ENCODE measurements at regions not wholly inside any gene's neighbourhood (a gene's known extent, or its start where the extent isn't known, plus 50 kb on each side); places are given as distances from the start of the nearest gene placed in this dataset.

DNA sequence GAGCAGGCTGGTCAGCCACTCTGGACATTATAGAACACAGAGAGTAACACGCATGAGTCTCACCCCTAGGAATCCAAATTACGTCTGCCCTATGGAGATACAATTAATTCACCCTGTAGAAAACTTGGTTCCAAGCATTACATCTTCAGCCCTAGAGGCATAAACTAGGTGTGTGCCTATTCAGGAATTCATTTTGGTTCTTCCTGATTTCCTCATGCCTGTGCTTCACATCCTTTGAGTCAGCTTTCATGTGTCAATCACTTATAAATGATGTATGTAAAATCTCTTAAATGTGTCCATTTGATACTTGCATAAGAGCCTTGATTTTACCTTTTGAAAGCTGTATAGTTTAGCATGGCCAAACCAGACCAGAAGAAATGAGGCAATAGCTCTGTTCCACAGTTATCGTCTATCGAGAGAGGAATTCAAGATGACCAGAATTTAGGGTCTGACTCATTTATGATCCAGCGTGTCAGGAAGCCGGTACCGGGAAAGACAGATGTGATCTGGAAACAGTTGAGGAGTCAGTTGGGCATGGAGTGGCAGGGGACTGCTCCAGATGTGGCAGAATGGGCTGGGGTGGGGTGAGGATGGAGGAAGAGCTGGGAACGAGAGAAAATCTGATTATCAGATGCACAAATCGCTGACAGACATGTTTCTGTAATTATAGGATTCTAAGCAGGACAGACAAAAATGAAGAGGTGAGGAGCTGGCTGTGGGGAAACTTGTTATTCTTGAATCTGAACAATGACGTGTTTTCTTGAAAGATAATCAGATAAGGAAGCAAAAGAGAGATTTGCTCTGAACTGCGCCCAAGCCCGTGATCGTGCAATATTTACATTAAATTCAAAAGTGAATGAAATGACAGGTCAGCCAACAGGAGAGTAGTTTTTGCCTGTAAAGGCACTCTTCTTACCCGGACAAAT, 76.7 kb downstream of the C16orf95 start:
- DNase-seq (ENCODE audit: extremely low read depth, low read depth) = no peak

DNA sequence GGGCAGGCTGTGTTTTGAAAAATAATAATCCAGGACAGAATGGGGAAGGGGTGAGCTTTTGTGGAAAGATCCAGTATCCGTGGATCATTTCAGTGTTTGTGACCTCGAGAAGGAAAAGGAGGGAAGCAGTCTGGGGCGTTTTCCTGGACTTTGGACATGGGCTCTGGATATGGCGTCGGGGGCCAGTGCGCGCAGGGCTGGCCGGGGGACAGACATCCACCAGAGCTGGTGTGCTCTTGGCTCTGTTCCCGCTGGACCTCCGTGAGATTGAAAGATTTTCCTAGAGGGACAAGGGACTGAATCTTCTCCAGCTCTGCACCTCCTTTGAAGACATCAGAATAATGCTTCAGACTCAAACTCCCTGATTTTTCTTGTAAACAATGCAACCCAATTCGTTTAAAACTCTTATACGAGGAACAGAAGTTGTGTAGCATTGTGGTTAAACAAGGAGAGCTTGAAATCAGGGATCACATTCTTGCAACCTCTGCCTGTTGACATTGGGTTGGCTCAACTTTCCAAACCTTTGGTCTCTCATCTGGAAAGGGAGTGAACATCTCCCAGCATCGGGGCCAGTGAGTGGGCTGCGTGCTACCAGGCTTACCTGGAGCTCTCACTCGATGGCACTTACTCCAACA, 75.9 kb downstream of the C16orf95 start:
- no peak for DNase-seq (ENCODE audit: extremely low read depth, low read depth)

DNA sequence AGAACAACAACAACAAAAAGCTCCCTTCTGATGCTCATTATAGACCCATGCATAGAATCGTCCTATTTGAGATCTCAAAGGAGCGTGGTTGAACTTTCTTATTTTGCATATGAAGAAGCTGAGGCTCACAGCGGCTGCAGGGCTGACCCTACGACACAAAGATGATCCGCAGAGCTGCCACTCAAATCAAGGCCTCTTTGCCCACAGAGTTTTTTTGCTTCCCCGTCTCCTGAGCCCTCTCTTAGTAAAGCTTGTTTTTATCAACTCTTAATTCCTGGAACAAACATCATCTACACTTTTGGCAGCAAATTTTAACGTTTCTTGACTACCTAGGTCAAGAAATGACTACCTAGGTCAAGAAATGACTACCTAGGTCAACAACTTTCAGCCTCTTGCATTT, 73.7 kb downstream of the C16orf95 start:
- DNase-seq (ENCODE audit: extremely low read depth, low read depth) = no peak

DNA sequence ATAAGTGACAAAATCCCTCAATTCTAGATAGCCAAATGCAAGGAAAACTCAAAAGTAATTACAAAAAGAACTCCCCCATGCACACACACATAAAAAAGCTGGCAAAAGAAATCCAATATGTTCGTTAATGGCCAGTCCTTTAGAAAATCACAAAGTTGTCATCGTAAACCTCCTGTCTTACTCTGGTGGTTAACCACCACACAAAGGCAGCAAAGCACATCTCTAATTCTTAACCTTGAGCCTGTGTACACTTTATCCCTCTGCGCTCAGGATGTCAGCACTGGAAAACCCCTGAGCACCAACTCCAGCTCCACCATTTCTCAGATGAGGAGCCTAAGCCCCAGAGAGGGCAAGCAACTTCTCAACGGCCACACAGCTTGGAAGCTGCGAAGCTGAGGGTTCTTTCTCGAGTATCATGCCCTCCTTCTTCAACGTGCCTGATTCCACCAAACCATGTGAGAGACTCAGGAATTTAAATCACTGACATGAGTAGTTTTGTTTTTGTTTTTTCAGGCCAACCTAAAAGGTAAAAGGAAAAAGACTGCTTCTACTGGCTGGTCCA, 72.5 kb downstream of the C16orf95 start:
- no peak for DNase-seq (ENCODE audit: extremely low read depth, low read depth)

DNA sequence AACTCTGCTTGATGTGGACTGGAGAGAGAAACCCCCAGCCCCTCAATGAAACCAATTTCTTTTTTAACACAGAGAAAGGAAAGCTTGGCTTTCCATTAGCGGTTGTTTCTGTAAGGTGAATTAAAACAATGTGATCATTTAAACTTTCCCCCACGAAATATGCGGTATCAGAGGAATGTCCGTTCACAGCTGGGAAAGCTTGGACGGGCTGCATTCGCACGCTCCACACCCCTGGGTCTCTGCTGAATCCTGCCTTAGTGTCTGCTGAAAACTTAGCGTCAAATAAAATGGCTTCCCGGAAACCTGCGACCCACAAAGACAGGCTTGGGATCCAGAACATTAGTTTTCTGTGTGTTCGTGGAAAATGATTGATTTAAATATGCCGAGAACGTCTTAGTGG, 71.7 kb downstream of the C16orf95 start:
- no peak for DNase-seq (ENCODE audit: extremely low read depth, low read depth)

DNA sequence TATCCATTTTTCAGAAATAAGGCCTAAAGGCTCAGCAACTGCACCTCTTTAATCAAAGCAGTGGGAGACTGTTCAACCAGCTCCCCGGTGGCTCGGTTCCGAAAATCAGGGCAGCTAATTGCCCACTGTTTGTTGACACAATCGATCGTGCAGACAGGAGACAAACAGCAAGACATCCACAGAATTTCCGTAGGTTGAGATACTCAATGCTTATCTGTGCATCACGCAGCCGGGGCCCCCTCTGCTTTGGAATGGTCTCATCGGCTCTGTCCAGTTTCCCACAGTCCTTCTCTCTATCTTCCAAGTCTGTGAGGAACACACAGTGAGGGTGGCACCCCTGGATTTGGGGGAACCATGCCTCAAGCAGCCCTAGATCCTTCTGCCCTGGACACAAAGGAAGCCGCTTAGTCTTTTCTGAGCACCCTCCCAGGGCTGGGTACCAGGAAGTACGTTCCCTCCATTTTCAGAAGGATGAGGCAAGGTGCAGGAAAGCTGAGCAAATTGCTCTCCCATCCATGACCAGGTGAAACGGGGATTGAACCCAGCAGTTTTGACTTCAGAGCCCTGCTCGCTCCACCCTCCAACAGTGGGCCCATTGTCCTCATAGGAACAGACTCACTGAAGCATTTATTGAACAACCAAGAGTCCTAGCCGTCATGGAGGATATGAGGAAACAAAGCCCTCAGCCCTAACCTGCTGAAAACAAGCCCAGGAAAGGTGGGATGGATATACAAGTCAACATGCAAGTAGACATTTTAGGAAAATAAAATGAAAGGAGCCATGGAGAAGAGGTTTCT, 70.7 kb downstream of the C16orf95 start:
- DNase-seq (ENCODE audit: extremely low read depth, low read depth) = no peak

DNA sequence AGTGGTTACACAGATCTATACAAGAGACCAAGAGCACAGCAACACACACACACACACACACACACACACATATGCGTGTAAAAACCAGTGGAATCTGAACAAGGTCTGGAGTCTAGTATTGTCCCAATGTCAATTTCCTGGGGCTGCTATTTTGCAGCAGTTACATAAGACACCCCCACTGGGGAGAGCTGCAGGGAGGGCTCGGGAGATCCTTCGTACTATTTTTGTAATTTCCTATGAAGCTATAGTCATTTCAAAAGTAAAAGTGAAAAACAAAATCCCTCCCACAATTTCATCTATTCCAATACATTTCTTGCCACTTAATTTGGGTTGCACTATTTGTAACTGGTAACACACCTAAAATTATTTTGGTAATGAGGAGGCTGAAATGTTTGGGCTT, 68.5 kb downstream of the C16orf95 start:
- DNase-seq (ENCODE audit: extremely low read depth, low read depth) = no peak

DNA sequence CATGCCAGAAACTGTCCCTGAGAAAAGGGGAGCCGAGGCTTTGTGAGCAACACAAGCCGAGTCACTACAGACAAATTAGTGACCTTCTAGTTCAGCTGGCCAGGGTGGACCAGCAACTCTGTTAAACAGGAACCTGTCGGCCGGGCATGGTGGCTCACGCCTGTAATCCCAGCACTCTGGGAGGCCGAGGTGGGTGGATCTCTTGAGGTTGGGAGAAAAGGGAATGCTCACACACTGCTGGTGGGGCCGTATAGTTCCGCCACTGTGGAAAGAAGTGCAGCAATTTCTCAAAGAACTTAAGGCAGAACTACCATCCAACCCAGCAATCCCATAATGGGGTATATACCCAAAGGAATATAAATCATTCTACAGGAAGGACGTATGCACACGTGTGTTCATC, 67.8 kb downstream of the C16orf95 start:
- no peak for DNase-seq (ENCODE audit: extremely low read depth, low read depth)

DNA sequence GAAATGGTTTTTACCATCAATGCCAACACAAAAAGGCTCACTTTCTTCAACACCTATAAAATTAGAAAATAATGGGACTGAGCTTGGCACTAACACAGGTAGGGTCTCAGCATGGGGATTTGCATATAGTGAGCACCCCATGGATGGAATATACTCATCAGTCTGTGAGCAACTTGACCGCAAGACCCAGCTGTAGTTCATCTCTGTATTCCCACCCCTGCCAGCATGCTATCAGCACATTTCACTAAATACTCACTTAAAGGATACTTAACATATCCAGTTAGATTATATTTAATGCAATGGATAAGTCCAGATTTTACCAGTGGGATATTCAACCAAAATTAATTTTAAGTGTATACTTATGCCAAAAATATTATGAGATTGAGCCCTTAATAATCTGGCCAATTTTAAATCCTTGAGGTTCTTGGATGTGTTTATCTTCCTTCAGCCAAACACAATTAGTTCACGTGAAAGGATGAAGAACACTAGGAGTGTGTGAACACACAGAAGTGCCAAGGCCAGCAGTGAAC, 66.7 kb downstream of the C16orf95 start:
- no peak for DNase-seq (ENCODE audit: extremely low read depth, low read depth)

DNA sequence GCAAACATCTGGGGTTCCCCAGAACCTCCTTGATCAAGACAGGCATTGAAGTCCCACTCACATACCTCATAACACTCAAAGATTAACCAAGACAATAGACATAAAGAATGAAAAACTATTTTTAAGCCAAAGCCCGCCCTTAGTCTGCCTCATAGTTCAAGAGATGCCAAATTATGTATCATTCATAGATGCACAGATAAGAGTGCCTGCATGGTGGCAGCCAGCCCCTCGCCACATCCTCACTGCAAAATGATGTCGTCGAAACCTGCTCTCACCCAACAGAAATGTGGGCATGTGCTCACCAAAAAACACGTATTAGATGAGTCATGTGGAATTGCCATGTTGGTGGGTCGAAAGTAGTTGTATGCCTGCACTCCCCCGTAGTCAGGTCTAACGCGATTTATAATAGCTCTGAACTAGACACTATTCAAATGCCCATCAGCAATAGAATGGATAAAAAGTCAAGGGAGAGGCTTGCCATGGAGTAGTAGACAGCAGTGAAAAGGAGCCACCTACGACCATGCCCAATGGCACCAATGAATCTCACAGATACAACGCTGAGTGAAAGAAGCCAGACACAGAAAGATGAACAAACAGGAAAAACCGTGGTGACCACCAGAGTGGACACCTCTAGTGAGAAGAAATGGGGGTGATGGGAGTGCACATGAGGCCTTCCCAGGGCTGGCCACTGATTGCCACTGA, 64.8 kb downstream of the C16orf95 start:
- DNase-seq (ENCODE audit: extremely low read depth, low read depth) = no peak

Small RNAs in the stretch of these regions (small RNA-seq; reads per million reads assigned to genes)
- 0 reads per million in 2 experiments for gene AC093519.1
